ENCODE measurements at regions not wholly inside any gene's neighbourhood (a gene's known extent, or its start where the extent isn't known, plus 50 kb on each side); places are given as distances from the start of the nearest gene placed in this dataset.
"Not testable (repeated sequence)": the region's sequence is repeated elsewhere in the genome, so short reads cannot be mapped to it uniquely, and the experiment has no call there.

- DNase-seq (ENCODE audit: low read depth in 2 of 2, low spot score in 1 of 2), result no peak
Observed at GRCh38 chr17:83202002-83203000, 122.9 kb downstream of the METRNL start.

- DNase-seq (ENCODE audit: low read depth in 2 of 2, low spot score in 1 of 2), result no peak
Observed at GRCh38 chr17:83203073-83203471, 123.7 kb downstream of the METRNL start.

GRCh38 chr17:83203472-83204221 is 124.2 kb downstream of the METRNL start:
- DNase-seq (ENCODE audit: low read depth in 2 of 2, low spot score in 1 of 2), result no peak

- no peak for DNase-seq (ENCODE audit: low read depth in 2 of 2, low spot score in 1 of 2)
Observed at GRCh38 chr17:83204230-83204725, 124.9 kb downstream of the METRNL start.

GRCh38 chr17:83204736-83205386 is 125.5 kb downstream of the METRNL start:
- DNase-seq (ENCODE audit: low read depth in 2 of 2, low spot score in 1 of 2), result not testable (repeated sequence)

GRCh38 chr17:83205387-83206035 is 126.1 kb downstream of the METRNL start:
- not testable (repeated sequence) for DNase-seq (ENCODE audit: low read depth in 2 of 2, low spot score in 1 of 2)

GRCh38 chr17:83206036-83206394 is 126.6 kb downstream of the METRNL start:
- DNase-seq (ENCODE audit: low read depth in 2 of 2, low spot score in 1 of 2), result not testable (repeated sequence)

- DNase-seq (ENCODE audit: low read depth in 2 of 2, low spot score in 1 of 2), result not testable (repeated sequence)
Observed at GRCh38 chr17:83206819-83207588, 127.6 kb downstream of the METRNL start.

GRCh38 chr17:83247001-83247400 is 167.6 kb downstream of the METRNL start:
- DNase-seq (ENCODE audit: low read depth in 2 of 2, low spot score in 1 of 2), result not testable (repeated sequence)

All from stimulated activated CD8-positive, alpha-beta memory T cell treated with anti-CD3 and anti-CD28 coated beads, Interleukin-4, amount 100 ng/mL, for 4 hours (primary cell).